Right hindlimb (tissue), 1 donor: ENCODE measurements at regions not wholly inside any gene's neighbourhood (a gene's known extent, or its start where the extent isn't known, plus 50 kb on each side); places are given as distances from the start of the nearest gene placed in this dataset.
"Not testable (repeated sequence)": the region's sequence is repeated elsewhere in the genome, so short reads cannot be mapped to it uniquely, and the experiment has no call there.

Source experiments
- DNase-seq: peaks from one replicate; pipeline ENCODE4 v3.0.0-alpha.2; 2018

DNA sequence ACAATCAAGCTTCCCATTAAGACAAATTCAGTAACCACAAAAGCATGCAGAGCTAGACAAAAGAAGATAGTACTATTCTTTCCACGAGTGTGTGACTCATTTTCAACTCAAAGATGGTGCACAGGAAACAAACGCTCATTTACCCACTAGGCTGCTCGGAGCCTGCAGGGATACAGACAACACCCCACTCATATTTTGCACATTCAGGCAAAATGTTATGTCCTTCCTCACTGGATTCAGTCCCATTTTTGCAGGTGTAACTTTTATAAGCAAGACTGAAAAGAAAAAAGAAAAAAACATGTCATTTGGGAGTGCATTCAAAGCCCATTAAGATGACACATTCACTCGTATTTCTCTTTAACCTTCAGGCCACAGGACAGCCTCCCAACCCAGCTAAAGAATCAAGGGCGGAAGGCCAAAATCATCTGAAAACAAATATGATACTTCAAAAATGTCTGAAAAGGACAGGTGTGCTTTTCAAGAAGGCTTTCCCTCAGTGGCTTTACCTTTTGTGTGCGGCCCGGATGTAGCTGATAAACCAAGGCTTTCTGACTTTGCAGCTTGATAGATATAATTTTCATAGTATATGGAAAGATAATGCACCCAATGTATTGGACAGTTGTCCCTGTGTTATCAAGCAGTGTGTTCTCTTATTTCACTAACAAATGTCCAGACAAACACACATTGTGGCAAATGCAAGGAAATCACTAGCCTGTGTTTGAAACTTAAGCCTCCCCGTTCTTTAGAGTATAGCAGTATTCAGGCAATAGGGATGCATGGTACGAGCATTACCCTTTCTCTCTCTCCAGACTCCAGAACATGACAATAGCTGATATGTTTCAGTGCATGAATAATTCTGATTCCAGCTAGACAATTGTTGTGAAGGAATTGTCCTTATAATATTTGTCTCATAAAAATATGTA lies 147.8 kb upstream of the KRR1 start:
- no peak for DNase-seq

DNA sequence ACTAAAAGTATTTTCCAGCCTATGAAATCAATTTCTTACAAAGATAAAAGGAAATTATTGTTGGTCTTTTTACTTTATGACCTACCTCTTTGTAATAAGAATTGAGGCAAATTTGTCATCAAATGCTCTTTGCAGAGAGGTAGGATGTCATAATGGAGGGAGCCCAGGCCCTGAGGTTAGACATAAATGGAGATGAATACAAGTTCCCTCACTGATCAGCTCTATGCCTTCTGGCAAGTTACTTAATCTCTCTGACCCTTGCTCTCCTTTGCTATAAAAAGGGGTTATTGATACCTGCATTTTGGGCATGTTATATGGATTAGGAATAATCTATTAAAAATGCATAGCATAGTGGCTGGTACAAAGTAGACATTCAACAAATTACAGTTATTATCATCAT lies 146.9 kb upstream of the KRR1 start:
- no peak for DNase-seq

- DNase-seq = no peak
Measured at GRCh38 chr12:75657831-75658230, 146.4 kb upstream of the KRR1 start.

- DNase-seq = not testable (repeated sequence)
Measured at GRCh38 chr12:75657354-75657753, 145.9 kb upstream of the KRR1 start.

DNA sequence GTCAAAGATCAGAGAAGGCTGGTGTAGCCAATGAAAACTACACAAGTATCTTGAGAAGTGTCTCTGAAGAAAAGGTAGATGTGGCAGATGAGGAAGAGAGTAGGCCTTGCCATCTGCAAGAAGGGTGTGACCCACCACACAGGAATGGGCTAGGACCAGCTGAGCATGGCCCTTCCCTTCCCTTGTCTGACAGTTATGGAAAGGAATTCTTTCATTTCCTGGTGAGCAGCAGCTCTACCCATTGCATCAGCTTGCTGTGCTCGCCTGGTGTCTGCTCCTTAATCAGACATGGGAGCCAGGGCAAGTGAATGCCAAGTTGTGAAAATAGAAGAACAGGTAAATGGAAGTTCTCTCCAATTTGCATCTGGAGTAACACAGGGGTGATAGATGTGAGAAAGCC lies 145.2 kb upstream of the KRR1 start:
- no peak for DNase-seq

DNA sequence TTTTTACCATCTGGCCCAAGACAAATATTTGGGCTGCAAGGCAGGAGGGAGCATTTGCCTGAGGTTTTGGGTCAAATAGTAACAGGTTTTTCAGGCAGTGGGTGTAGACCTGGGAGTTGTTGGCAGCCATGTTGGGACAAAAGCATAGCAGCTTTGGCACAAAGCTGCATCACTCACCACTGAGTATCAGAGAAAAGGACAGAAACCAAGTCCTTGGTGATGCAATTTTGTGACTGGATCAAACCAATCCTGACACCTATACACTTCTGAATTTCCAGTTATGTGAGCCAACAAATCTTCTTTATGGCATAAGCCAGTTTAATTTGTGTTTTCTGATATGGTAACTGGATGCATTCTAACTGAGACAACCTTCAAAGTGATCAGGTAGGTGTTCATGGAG lies 144.8 kb upstream of the KRR1 start:
- DNase-seq = no peak

- DNase-seq = no peak
Measured at GRCh38 chr12:75655315-75655806, 144.0 kb upstream of the KRR1 start.

GRCh38 chr12:75651342-75651695 lies 139.9 kb upstream of the KRR1 start:
- no peak for DNase-seq

DNA sequence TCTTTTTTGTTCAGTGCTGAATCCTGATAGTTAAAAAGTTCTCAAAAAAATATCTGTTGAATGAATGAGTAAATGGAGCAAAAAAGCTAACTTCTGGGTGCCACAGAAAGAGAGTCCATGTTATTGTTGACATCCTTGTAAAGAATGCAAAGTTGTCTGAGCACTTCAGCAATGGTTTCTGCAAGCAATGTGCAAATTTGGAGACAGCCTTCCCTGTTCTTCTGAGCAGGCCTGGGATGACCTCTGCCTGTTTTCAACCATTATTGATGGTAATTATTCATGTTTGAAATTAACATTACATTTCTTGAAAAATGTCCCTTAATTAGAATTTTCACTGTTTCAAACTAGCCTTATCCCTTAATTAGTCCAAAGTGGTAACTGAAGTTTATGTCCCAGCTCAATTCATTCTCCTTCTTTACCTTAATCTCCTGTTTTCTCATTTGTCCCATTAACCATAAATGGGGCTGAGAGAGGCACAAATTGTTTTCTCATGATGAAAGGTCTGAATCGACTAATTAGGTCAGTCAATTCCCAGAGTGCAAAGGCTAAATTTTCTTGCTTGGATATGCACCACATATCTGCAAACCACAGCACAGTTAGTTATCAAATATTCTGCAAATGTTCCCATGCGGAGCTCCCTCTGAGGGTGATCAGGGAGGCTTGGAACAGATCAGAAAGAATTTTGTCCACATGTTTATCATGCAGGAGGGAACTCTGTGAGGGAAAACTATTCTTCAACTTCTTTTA lies 139.4 kb upstream of the KRR1 start:
- no peak for DNase-seq

DNA sequence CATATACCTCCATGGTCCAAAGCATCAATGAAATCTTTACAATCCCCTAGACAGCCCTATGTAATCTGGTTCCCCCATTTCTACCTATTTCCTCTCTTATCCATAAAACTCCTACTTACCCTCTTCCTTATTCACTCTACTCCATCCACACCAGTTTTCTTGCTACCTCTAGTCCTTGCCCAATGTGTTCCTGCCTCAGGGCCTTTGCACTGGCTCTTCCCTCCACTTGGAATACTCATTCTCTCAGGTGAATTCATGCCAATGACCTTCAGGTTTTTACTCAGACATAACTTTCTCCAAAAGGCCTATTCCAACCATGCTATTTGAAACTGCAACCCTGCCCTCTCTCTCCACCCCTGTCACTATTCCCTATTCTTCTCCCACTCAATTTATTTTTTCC lies 138.7 kb upstream of the KRR1 start:
- no peak for DNase-seq

- DNase-seq = no peak
Measured at GRCh38 chr12:75648856-75649255, 137.4 kb upstream of the KRR1 start.

- DNase-seq = no peak
Measured at GRCh38 chr12:75646329-75647210, 135.2 kb upstream of the KRR1 start.

- no peak for DNase-seq
Measured at GRCh38 chr12:75644472-75645072, 133.2 kb upstream of the KRR1 start.

- DNase-seq = not testable (repeated sequence)
Measured at GRCh38 chr12:75643119-75643518, 131.7 kb upstream of the KRR1 start.

DNA sequence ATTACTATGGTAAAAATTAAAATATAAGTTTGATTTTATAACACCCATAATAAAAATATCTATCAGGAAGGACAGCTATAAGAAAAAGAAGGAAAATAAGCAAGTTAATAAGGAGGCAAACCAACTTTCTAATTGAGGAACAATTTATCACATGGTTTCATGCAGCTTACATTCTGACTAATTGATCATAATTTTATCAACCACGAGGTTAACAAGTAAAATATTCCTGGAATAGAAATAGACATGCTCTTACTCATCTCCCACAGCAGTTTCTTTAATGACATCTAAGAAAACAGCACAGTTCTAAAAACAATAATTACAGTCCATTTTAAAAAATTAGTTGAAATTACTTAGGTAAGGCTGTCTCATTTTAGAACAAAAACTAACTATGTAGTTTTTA lies 130.8 kb upstream of the KRR1 start:
- no peak for DNase-seq

DNA sequence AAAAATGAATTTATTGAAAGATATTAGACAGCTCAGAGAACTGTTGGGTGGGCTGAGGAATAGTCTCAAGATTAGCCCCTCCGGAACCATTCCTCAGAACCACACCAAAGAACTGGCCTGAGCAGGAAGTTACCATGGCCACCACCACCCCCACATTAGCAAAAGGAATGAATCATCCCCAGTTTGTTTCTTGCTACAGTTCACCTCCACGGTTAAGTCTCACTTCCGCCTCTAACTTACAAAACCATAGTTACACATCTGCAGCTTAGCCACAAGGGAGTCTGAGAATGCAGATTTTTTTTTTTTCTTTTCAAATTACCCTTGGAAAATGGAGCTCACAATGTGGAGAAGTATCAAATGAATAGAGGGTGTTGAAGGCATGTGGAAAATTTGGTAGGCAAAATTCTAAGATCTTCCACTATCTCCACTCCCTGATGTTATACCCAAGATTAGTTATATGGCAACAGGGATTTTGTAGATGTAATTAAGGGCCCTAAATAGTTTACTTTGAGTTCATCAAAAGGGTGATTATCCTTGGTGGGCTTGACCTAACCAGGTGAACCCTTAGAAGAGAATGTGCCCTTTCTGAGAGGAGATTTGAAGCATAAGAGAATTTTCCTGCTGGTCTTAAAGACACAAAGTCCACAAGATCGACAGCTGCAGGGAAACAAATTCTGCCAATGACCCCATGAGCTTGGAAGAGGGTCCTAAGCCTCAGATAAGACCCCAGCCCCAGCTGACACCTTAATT lies 129.8 kb upstream of the KRR1 start:
- peak; percentile 42 for DNase-seq

GRCh38 chr12:75638792-75639191 lies 127.4 kb upstream of the KRR1 start:
- no peak for DNase-seq

GRCh38 chr12:75636607-75637006 lies 125.2 kb upstream of the KRR1 start:
- DNase-seq = no peak

GRCh38 chr12:75635606-75636444 lies 124.4 kb upstream of the KRR1 start:
- DNase-seq = no peak

GRCh38 chr12:75634244-75635222 lies 123.1 kb upstream of the KRR1 start:
- DNase-seq = no peak
